Endothelial cell of umbilical vein (primary cell): ENCODE measurements at regions not wholly inside any gene's neighbourhood (a gene's known extent, or its start where the extent isn't known, plus 50 kb on each side); places are given as distances from the start of the nearest gene placed in this dataset.

Experiments
- CTCF ChIP-seq, 2 donors: IDR thresholded peaks; 1 replicate in 1 of 2; 2 replicates in 1 of 2; pipeline ENCODE4 v1.5.1; 2011; ENCODE audit warnings: low read length in 2 of 2, mild to moderate bottlenecking in 2 of 2, moderate library complexity in 2 of 2, control low read depth in 1 of 2, inconsistent platforms in 1 of 2, low read depth in 1 of 2; ENCODE audit not compliant: insufficient read depth in 1 of 2; ENCODE audit errors: extremely low read depth in 1 of 2
- MAX ChIP-seq: IDR thresholded peaks from 2 replicates; pipeline ENCODE4 v1.6.1; 2011; ENCODE audit not compliant: insufficient read depth, insufficient read length

DNA sequence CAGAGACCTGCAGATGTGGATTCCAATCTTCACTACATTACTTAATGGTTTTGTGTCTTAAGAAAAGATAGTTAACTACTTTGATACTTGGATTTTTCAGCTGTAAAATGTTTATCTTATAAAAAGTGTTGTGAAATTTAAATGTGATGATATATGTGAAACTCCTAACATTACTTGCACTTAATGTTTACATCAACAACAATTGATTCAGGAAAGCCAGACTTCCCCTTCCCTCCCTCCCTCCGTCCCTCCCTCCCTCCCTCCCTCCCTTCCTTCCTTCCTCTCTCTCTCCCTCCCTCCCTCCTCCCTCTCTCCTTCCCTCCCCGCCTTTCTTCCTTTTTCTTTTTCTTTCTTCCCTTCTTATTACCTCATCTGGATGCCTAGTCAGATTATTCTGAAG, 773.9 kb upstream of the FAM98A start:
- TF ChIP-seq MAX, result no peak
- no peak for TF ChIP-seq CTCF (IDR thresholded peaks at IDR 0.05; ENCODE audit: extremely low read depth in 1 of 2, insufficient read depth in 1 of 2, low read depth in 1 of 2, low read length in 2 of 2)
